Neural cell (in vitro differentiated cells): ENCODE measurements at regions not wholly inside any gene's neighbourhood (a gene's known extent, or its start where the extent isn't known, plus 50 kb on each side); places are given as distances from the start of the nearest gene placed in this dataset.

Experiments
- H2AFZ ChIP-seq: fragments of 200-600, 300-800 bp; sonication (generic), shearing (Covaris generic); 2 replicates; pipeline ENCODE4 v1.6.0; 2014; ENCODE audit warnings: low read depth, mild to moderate bottlenecking, antibody characterized with exemption, low read length, moderate library complexity
- H3F3A ChIP-seq: fragments of 200-600 bp; shearing (Covaris generic); 2 replicates; pipeline ENCODE4 v1.6.1; 2016; ENCODE audit warnings: mild to moderate bottlenecking, moderate library complexity, mixed read lengths, antibody characterized with exemption, low read length; ENCODE audit not compliant: insufficient read depth, poor library complexity, severe bottlenecking
- H3K27ac ChIP-seq: fragments of 200-600, 300-800 bp; sonication (generic), shearing (Covaris generic); 2 replicates; pipeline ENCODE4 v1.5.1; 2014; ENCODE audit warnings: mild to moderate bottlenecking, low read length, moderate library complexity
- H3K27me3 ChIP-seq: fragments of 300-800, 200-600 bp; sonication (generic), shearing (Covaris generic); 2 replicates; pipeline ENCODE4 v1.6.0; 2014; ENCODE audit warnings: mild to moderate bottlenecking, low read depth, low read length, moderate library complexity; ENCODE audit not compliant: insufficient read depth
- H3K36me3 ChIP-seq: fragments of 300-800, 200-600 bp; sonication (generic), shearing (Covaris generic); 2 replicates; pipeline ENCODE4 v1.5.1; 2014; ENCODE audit warnings: mild to moderate bottlenecking, antibody characterized with exemption, low read length, moderate library complexity; ENCODE audit not compliant: insufficient read depth
- H3K4me2 ChIP-seq: fragments of 300-800, 200-600 bp; sonication (generic), shearing (Covaris generic); 2 replicates; pipeline ENCODE4 v1.6.0; 2014; ENCODE audit warnings: mild to moderate bottlenecking, low read length
- H3K4me3 ChIP-seq: fragments of 300-800, 200-600 bp; sonication (generic), shearing (Covaris generic); 2 replicates; pipeline ENCODE4 v1.5.1; 2014; ENCODE audit warnings: mild to moderate bottlenecking, low read length, moderate library complexity
- H3K79me2 ChIP-seq: fragments of 200-600 bp; shearing (Covaris generic); replicated peaks from 2 replicates; pipeline ENCODE4 v1.6.0; 2014; ENCODE audit warnings: mild to moderate bottlenecking, low read length, moderate library complexity; ENCODE audit not compliant: insufficient read depth
- H3K9ac ChIP-seq: fragments of 300-800, 200-600 bp; sonication (generic), shearing (Covaris generic); 2 replicates; pipeline ENCODE4 v1.6.1; 2016; ENCODE audit warnings: mild to moderate bottlenecking, low read length, mixed read lengths
- H3K9me2 ChIP-seq: fragments of 200-600 bp; shearing (Covaris generic); 2 replicates; pipeline ENCODE4 v1.6.1; 2016; ENCODE audit warnings: mild to moderate bottlenecking, low read length, mixed read lengths; ENCODE audit not compliant: insufficient read depth
- H3K9me3 ChIP-seq: fragments of 200-600, 300-800 bp; sonication (generic), shearing (Covaris generic); 2 replicates; pipeline ENCODE4 v1.6.1; 2016; ENCODE audit warnings: mild to moderate bottlenecking, mixed run types, low read length, moderate library complexity, mixed read lengths
- H4K20me1 ChIP-seq: fragments of 200-600 bp; shearing (Covaris generic); 2 replicates; pipeline ENCODE4 v1.6.1; 2016; ENCODE audit warnings: mild to moderate bottlenecking, mixed run types; ENCODE audit not compliant: insufficient read depth
- CTCF ChIP-seq: fragments of 450-650 bp; IDR thresholded peaks from 2 replicates; pipeline ENCODE4 v1.5.1; 2014; ENCODE audit warnings: antibody characterized with exemption, mild to moderate bottlenecking, moderate library complexity; ENCODE audit not compliant: poor library complexity, severe bottlenecking
- EP300 ChIP-seq: fragments of 450-650 bp; conservative IDR thresholded peaks from 2 replicates; pipeline ENCODE4 v1.6.1; 2014; ENCODE audit warnings: antibody characterized with exemption, mild to moderate bottlenecking, moderate library complexity; ENCODE audit not compliant: poor library complexity, severe bottlenecking
- EZH2 ChIP-seq: fragments of 200-600, 300-800 bp; shearing (Covaris generic), sonication (generic); IDR thresholded peaks from 2 replicates; pipeline ENCODE4 v1.6.1; 2014; ENCODE audit warnings: antibody characterized with exemption, low read length, borderline replicate concordance, mild to moderate bottlenecking; ENCODE audit not compliant: insufficient read depth, poor library complexity, severe bottlenecking
- MXI1 ChIP-seq: fragments of 450-650 bp; conservative IDR thresholded peaks from 2 replicates; pipeline ENCODE4 v1.6.1; 2014; ENCODE audit warnings: antibody characterized with exemption, mild to moderate bottlenecking; ENCODE audit not compliant: poor library complexity, severe bottlenecking
- POLR2AphosphoS5 ChIP-seq: IDR thresholded peaks from 2 replicates; pipeline ENCODE4 v1.6.1; 2012
- RAD21 ChIP-seq: fragments of 450-650 bp; conservative IDR thresholded peaks from 2 replicates; pipeline ENCODE4 v1.6.1; 2014; ENCODE audit warnings: antibody characterized with exemption, mild to moderate bottlenecking, moderate library complexity
- REST ChIP-seq: IDR thresholded peaks from 2 replicates; pipeline ENCODE4 v1.6.1; 2012; ENCODE audit warnings: borderline replicate concordance
- SMC3 ChIP-seq: fragments of 450-650 bp; conservative IDR thresholded peaks from 2 replicates; pipeline ENCODE4 v1.6.1; 2014; ENCODE audit warnings: antibody characterized with exemption, mild to moderate bottlenecking, moderate library complexity; ENCODE audit not compliant: poor library complexity
- TAF1 ChIP-seq: IDR thresholded peaks from 2 replicates; pipeline ENCODE4 v1.6.1; 2012; ENCODE audit warnings: low read depth

- no peaks in the 10 kb centered on the region for H3K79me2 ChIP-seq
- no peaks in the 10 kb centered on the region for H3F3A ChIP-seq
- no peaks in the 10 kb centered on the region for H3K9me3 ChIP-seq
- H3K9me2 ChIP-seq: no peaks in the 10 kb centered on the region
- H4K20me1 ChIP-seq: no peaks in the 10 kb centered on the region
- no peak overlapping the region for H3K4me2 ChIP-seq
- TF ChIP-seq REST: no peak
- no peak for TF ChIP-seq RAD21
- TF ChIP-seq SMC3: no peak
- no peak for TF ChIP-seq EP300
- no peak for TF ChIP-seq MXI1
- no peak for TF ChIP-seq EZH2
- no peak for TF ChIP-seq CTCF
- TF ChIP-seq POLR2AphosphoS5: no peak
- no peak for TF ChIP-seq TAF1
- no peak overlapping the region for H3K4me3 ChIP-seq
- H3K27me3 ChIP-seq: no peaks in the 10 kb centered on the region
- H3K36me3 ChIP-seq: no peaks in the 10 kb centered on the region
- no peak overlapping the region for H3K27ac ChIP-seq
- H3K9ac ChIP-seq: no peak overlapping the region
- no peak overlapping the region for H2AFZ ChIP-seq
These were observed 666.0 kb downstream of the DSC3 start for GRCh38 chr18:30376515-30376914.

- H3K79me2 ChIP-seq: no peaks in the 10 kb centered on the region
These were observed 680.5 kb downstream of the DSC3 start for GRCh38 chr18:30361864-30362540.

More at GRCh38 chr18:30361864-30362540, 680.5 kb downstream of the DSC3 start:
- Histone ChIP-seq H4K20me1 (no peaks in the 10 kb centered on the region), H2AFZ (no peak overlapping the region), H3K9me2 (no peaks in the 10 kb centered on the region), H3F3A (no peaks in the 10 kb centered on the region), H3K27ac (no peak overlapping the region), H3K36me3 (no peaks in the 10 kb centered on the region), H3K27me3 (no peaks in the 10 kb centered on the region), H3K9ac (no peak overlapping the region), H3K9me3 (no peaks in the 10 kb centered on the region), H3K4me3 (no peak overlapping the region), H3K4me2 (no peak overlapping the region)
- TF ChIP-seq TAF1: no peak
- no peak for TF ChIP-seq POLR2AphosphoS5
- TF ChIP-seq RAD21: no peak
- no peak for TF ChIP-seq EZH2
- no peak for TF ChIP-seq EP300
- no peak for TF ChIP-seq MXI1
- no peak for TF ChIP-seq SMC3
- no peak for TF ChIP-seq REST
- TF ChIP-seq CTCF: no peak
